Fibroblast of lung (primary cell): ENCODE measurements at regions not wholly inside any gene's neighbourhood (a gene's known extent, or its start where the extent isn't known, plus 50 kb on each side); places are given as distances from the start of the nearest gene placed in this dataset.

Experiments
- CTCF ChIP-seq, 2 donors: IDR thresholded peaks in 1 of 2; conservative IDR thresholded peaks in 1 of 2; 1 replicate in 1 of 2; 2 replicates in 1 of 2; pipeline ENCODE4 v1.5.1; 2011 to 2012; ENCODE audit warnings: low read length in 2 of 2, control low read depth in 1 of 2, inconsistent platforms in 1 of 2, low read depth in 1 of 2, mild to moderate bottlenecking in 1 of 2
- EZH2 ChIP-seq: IDR thresholded peaks from 2 replicates; pipeline ENCODE4 v1.5.1; 2012; ENCODE audit warnings: low read length, control low read depth, mild to moderate bottlenecking; ENCODE audit errors: missing control alignments

- TF ChIP-seq CTCF (conservative IDR thresholded peaks at IDR 0.05 in 1 of 2, IDR thresholded peaks at IDR 0.05 in 1 of 2; ENCODE audit: low read depth in 1 of 2, low read length in 2 of 2) = no peak
- TF ChIP-seq EZH2 = no peak
Observed at GRCh38 chr12:127873306-127873705, 393.7 kb upstream of the TMEM132C start.
